ENCODE measurements at regions not wholly inside any gene's neighbourhood (a gene's known extent, or its start where the extent isn't known, plus 50 kb on each side); places are given as distances from the start of the nearest gene placed in this dataset.
A peak's percentile ranks its signal among the peaks of the same experiment; 100 is the strongest.

DNA sequence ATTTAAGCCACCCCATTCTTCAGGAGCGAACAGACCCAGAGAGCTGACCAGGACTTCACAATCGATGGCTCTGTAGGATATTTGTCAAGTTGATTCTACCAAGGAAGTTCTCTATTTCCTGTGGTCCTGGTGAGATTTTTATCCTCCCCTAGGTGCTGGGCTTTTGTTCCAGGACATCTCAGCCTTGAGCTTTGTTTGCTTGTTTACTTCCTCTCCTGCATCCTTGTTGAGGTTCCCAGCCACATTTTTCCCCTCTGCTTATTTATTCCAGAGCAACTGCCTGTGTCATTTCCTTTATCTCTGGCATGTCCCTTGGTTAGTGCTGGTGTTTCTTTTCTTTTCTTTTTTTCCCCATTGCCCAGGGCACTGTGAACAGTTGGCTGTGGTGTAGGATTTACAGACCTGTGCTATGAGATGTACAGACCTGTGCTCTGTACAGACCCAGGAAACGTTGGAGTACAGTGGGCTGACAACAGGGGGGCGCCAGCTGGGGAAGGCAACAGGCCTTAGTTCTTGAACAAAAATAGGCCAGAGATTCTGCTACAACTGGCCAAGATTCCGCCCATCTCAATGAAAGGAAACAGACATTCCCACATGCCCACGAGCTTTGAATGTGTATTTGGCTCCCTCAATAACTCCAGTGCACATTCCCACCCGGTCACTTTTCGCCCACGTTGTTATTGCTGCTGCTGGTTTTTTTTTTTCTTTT lies 235.9 kb upstream of the DDI1 start:
- TF ChIP-seq, protein P1, sequence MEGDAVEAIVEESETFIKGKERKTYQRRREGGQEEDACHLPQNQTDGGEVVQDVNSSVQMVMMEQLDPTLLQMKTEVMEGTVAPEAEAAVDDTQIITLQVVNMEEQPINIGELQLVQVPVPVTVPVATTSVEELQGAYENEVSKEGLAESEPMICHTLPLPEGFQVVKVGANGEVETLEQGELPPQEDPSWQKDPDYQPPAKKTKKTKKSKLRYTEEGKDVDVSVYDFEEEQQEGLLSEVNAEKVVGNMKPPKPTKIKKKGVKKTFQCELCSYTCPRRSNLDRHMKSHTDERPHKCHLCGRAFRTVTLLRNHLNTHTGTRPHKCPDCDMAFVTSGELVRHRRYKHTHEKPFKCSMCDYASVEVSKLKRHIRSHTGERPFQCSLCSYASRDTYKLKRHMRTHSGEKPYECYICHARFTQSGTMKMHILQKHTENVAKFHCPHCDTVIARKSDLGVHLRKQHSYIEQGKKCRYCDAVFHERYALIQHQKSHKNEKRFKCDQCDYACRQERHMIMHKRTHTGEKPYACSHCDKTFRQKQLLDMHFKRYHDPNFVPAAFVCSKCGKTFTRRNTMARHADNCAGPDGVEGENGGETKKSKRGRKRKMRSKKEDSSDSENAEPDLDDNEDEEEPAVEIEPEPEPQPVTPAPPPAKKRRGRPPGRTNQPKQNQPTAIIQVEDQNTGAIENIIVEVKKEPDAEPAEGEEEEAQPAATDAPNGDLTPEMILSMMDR (IDR thresholded peaks at IDR 0.05) = no peak
- Mint-ChIP-seq H3K4me1 (ENCODE audit: low read depth) (peaks cover 74% of the 10 kb centered on the region), H3K9me3 (no peaks in the 10 kb centered on the region), H3K36me3 (ENCODE audit: low read depth) (no peaks in the 10 kb centered on the region), H3K4me3 (peak overlapping the region; percentile 8; the same call in 1 of the 2 replicates), H3K27ac (peak overlapping the region; percentile 12; the same call in 1 of the 2 replicates), H3K27me3 (ENCODE audit: insufficient read depth) (no peaks in the 10 kb centered on the region)
- no peak for DNase-seq

DNA sequence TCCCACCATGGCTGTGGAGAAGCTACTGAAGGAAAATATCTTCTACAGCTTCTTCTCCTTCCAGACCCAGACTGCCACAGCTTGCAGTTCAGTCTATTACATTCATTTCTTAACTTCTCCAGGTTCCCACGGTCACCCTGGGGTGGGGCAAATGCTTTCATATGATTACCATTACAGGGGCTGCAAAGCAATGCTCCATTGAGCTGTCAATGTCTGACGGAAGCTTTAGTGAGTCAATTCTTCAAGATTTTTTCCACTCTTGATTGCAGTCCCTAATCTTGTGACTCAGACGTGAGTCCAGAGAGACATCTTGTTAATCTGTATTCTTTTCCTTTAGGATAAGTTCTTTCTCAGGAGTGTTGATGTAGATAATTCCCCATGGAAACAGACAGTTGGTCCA lies 233.4 kb upstream of the DDI1 start:
- peak; percentile 22 for DNase-seq
- no peaks in the 10 kb centered on the region for H3K27me3 Mint-ChIP-seq (ENCODE audit: insufficient read depth)

DNA sequence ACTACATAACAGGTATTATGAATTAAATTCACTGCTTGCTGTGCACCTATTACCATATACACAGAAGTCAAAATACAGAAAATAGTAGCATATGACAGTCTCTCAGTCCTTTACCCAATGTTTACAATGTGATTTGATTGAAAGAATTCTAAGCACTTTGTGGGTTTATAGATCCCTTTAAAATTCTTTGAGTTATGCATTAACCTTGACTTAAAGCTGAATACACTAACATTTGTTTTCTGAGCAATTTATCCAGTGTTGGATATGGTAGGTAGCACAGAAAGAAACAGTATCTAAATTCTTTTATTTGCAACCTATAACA lies 230.8 kb upstream of the DDI1 start:
- Mint-ChIP-seq H3K27me3 (ENCODE audit: insufficient read depth) (no peaks in the 10 kb centered on the region), H3K27ac (no peak overlapping the region), H3K4me3 (peak overlapping the region; percentile 45; the same call in 1 of the 2 replicates), H3K9me3 (no peaks in the 10 kb centered on the region), H3K36me3 (ENCODE audit: low read depth) (no peaks in the 10 kb centered on the region), H3K4me1 (ENCODE audit: low read depth) (peaks cover 70% of the 10 kb centered on the region)
- TF ChIP-seq, protein P1 (IDR thresholded peaks at IDR 0.05) = no peak
- no peak for DNase-seq

More for the DNA sequence above, 233.4 kb upstream of the DDI1 start:
- Mint-ChIP-seq H3K4me1 (ENCODE audit: low read depth) (peaks cover 88% of the 10 kb centered on the region), H3K4me3 (no peak overlapping the region), H3K36me3 (ENCODE audit: low read depth) (no peaks in the 10 kb centered on the region), H3K9me3 (no peaks in the 10 kb centered on the region), H3K27ac (peak overlapping the region; percentile 75)
- TF ChIP-seq, protein P1 (IDR thresholded peaks at IDR 0.05) = no peak

DNA sequence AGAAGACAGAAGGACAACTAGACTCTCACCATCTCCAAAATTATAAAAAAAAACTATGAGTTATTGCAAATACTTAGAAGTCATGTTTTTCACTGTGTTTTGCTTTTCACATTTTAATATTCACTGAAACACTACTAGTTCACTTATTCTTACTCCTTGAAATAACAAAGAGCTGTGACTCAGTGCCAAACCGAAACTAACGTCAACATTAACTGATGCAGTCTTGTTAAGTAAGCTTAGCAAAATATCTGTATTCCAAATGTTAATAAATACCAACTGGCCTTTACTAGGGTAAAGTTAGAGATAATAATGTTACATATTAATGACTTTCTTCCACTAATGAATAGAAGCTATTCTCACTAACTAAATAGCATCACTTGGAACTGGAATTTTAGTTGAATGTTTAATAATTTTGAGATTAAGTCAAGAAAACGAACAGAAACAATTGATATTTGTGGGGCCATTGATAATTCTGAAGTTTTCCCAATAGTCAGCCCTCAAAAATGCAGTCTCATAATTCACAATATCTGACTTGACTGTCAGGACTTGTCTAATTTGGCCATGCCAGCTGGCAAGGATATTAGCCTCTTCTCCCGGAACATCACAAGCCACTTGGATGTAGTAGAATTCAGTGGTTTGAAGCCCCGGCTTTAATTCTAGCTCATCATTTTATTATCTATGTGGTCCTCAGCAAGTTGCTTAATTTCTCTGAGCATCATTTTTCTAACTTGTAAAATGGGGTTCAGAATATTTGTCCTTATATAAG lies 230.1 kb upstream of the DDI1 start:
- Mint-ChIP-seq H3K27ac (peak overlapping the region; percentile 40), H3K4me3 (peak overlapping the region; percentile 45), H3K4me1 (ENCODE audit: low read depth) (peaks cover 66% of the 10 kb centered on the region), H3K36me3 (ENCODE audit: low read depth) (no peaks in the 10 kb centered on the region), H3K9me3 (no peaks in the 10 kb centered on the region), H3K27me3 (ENCODE audit: insufficient read depth) (no peaks in the 10 kb centered on the region)
- TF ChIP-seq, protein P1 (IDR thresholded peaks at IDR 0.05) = no peak
- peak; percentile 63 for DNase-seq

DNA sequence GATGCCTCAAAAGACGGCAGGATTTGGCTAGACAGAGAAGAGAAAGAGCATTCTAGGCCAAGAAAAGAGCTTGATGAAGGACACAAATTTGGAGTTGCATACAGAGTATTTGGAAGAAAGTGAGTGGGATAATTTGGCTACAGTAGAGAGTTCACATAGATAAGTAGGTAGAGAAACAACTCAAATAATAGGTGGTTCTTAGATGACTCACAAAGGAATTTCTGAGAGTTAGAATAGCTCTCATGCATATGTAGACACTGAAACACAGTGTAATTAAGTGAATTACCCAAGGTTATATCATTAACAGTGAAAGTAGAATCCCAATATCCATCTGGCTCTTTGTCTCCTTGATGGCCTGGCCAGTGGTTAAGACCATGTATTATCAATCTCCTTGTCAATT lies 228.6 kb upstream of the DDI1 start:
- H3K27ac Mint-ChIP-seq = no peak overlapping the region
- H3K36me3 Mint-ChIP-seq (ENCODE audit: low read depth) = no peaks in the 10 kb centered on the region
- H3K9me3 Mint-ChIP-seq = no peaks in the 10 kb centered on the region
- H3K4me1 Mint-ChIP-seq (ENCODE audit: low read depth) = peaks cover 68% of the 10 kb centered on the region
- TF ChIP-seq, protein P1 (IDR thresholded peaks at IDR 0.05) = no peak
- no peak overlapping the region for H3K4me3 Mint-ChIP-seq
- no peaks in the 10 kb centered on the region for H3K27me3 Mint-ChIP-seq (ENCODE audit: insufficient read depth)
- no peak for DNase-seq

Measured in HFFc6 (cell line).